OCI-LY7 (cell line): ENCODE measurements at regions not wholly inside any gene's neighbourhood (a gene's known extent, or its start where the extent isn't known, plus 50 kb on each side); places are given as distances from the start of the nearest gene placed in this dataset.

Experiments used
- BruUV-seq: library from RNA; stranded (reverse); fragments of 400-500 nt; replicated peaks from 2 replicates; lab custom pipeline; 2021; lab: Mats Ljungman, UMichigan
- CTCF ChIA-PET: fragments of 300-600 bp; sonication (Branson Sonifier 250); formaldehyde crosslinking; loops from one replicate; lab custom pipeline; 2022; ENCODE audit warnings: antibody characterized with exemption; ENCODE audit not compliant: unreplicated experiment; lab: Charles Lee
- POLR2A ChIA-PET: fragments of 300-600 bp; sonication (Branson Sonifier 250); formaldehyde crosslinking; loops from one replicate; lab custom pipeline; 2022; ENCODE audit warnings: antibody characterized with exemption; lab: Charles Lee
- DNase-seq: peaks from one replicate; pipeline ENCODE4 v3.0.0-alpha.2; 2015; ENCODE audit warnings: low spot score
- H2AFZ ChIP-seq: fragments of 200-600 bp; sonication (generic), shearing (Covaris generic); 2 replicates; pipeline ENCODE4 v1.6.1; 2014; ENCODE audit warnings: mild to moderate bottlenecking, antibody characterized with exemption, low read length, moderate library complexity
- H3K27ac ChIP-seq: fragments of 200-600 bp; sonication (generic); 2 replicates; pipeline ENCODE4 v1.5.1; 2014; ENCODE audit warnings: mixed run types, low read depth, mild to moderate bottlenecking, moderate library complexity, low read length, inconsistent platforms; ENCODE audit not compliant: poor library complexity, severe bottlenecking
- H3K36me3 ChIP-seq: fragments of 200-600 bp; sonication (generic); 2 replicates; pipeline ENCODE4 v1.6.1; 2014; ENCODE audit warnings: mild to moderate bottlenecking, antibody characterized with exemption, low read length, moderate library complexity, mixed read lengths; ENCODE audit not compliant: insufficient read depth
- H3K4me1 ChIP-seq: fragments of 200-600 bp; sonication (generic); 2 replicates; pipeline ENCODE4 v1.5.1; 2014; ENCODE audit warnings: mild to moderate bottlenecking, low read length; ENCODE audit not compliant: insufficient read depth, poor library complexity, severe bottlenecking
- H3K4me2 ChIP-seq: fragments of 200-600 bp; sonication (generic); 2 replicates; pipeline ENCODE4 v1.6.1; 2014; ENCODE audit warnings: mild to moderate bottlenecking, low read length
- H3K4me3 ChIP-seq: fragments of 200-600 bp; sonication (generic); 2 replicates; pipeline ENCODE4 v1.5.1; 2014; ENCODE audit warnings: mild to moderate bottlenecking, low read depth, low read length; ENCODE audit not compliant: poor library complexity, severe bottlenecking
- H3K79me2 ChIP-seq: fragments of 200-600 bp; sonication (generic); 2 replicates; pipeline ENCODE4 v1.6.1; 2016; ENCODE audit warnings: low read depth, mild to moderate bottlenecking, low read length, moderate library complexity, mixed read lengths; ENCODE audit not compliant: insufficient read depth
- H3K9me2 ChIP-seq: fragments of 200-600 bp; sonication (generic); 2 replicates; pipeline ENCODE4 v1.6.1; 2016; ENCODE audit warnings: mild to moderate bottlenecking, low read length, mixed read lengths; ENCODE audit not compliant: insufficient read depth
- H3K9me3 ChIP-seq: fragments of 200-600 bp; sonication (generic); 2 replicates; pipeline ENCODE4 v1.6.1; 2014; ENCODE audit warnings: mild to moderate bottlenecking, mixed run types, low read length, mixed read lengths
- H4K20me1 ChIP-seq: fragments of 200-600 bp; sonication (generic); 2 replicates; pipeline ENCODE4 v1.6.1; 2014; ENCODE audit warnings: mild to moderate bottlenecking, antibody characterized with exemption, low read length, moderate library complexity, mixed read lengths; ENCODE audit not compliant: insufficient read depth
- CTCF ChIP-seq: fragments of 200-600 bp; sonication (generic); conservative IDR thresholded peaks from 2 replicates; pipeline ENCODE4 v1.5.1; 2014; ENCODE audit warnings: mild to moderate bottlenecking, antibody characterized with exemption, low read length, moderate library complexity, mixed read lengths
- EZH2phosphoT487 ChIP-seq: fragments of 200-600 bp; sonication (generic); IDR thresholded peaks from 2 replicates; pipeline ENCODE4 v1.6.1; 2018; ENCODE audit warnings: low read depth, borderline replicate concordance, mild to moderate bottlenecking, mixed run types, antibody characterized with exemption, low read length, moderate library complexity, mixed read lengths
- intact Hi-C: fragments of 100-400 bp; cut with micrococcal nuclease; formaldehyde crosslinking; loops from one replicate; pipeline ENCODE4 v1.10.0; 2022; ENCODE audit not compliant: unreplicated experiment

DNA sequence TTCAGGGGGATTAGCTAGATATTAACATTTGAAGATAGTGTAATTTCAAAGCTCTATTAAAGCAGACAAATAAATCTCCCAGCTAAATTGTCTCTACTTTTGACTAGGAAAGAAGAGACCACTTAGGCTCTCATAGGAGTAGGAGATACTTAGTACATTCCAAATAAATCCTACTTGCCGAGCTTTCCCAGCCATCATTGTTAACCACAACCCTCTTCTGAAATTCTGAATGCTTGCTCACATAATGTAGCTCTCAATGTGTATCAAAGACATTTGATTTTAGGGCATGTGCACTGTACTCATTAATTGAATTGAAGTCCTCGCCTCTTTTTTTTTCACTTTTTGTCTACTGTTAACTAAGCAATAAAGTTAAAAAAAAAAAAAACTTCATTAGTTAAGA lies 598.2 kb upstream of the ADAMTS9 start:
- CTCF ChIA-PET, result no interaction called here
- POLR2A ChIA-PET, result interaction anchor here (0.7 to 1.1 kb wide), 2 partner anchors 10 to 13 kb away, joined by 3 to 4 read pairs; no protein-coding TSS in a partner anchor
- TF ChIP-seq CTCF, result no peak
- TF ChIP-seq EZH2phosphoT487, result no peak
- Histone ChIP-seq H4K20me1 (no peaks in the 10 kb centered on the region), H3K27ac (no peak overlapping the region), H3K9me3 (no peaks in the 10 kb centered on the region), H2AFZ (no peak overlapping the region), H3K4me2 (no peak overlapping the region), H3K4me1 (no peaks in the 10 kb centered on the region), H3K36me3 (no peaks in the 10 kb centered on the region), H3K4me3 (no peak overlapping the region), H3K79me2 (no peaks in the 10 kb centered on the region), H3K9me2 (no peaks in the 10 kb centered on the region)
- intact Hi-C loops, result no loop called here
- no peak for DNase-seq
- BruUV-seq, result no TSS peak

GRCh38 chr3:65284961-65285360 lies 597.2 kb upstream of the ADAMTS9 start:
- DNase-seq, result no peak
- Histone ChIP-seq H3K79me2 (no peaks in the 10 kb centered on the region), H3K9me3 (no peaks in the 10 kb centered on the region), H3K36me3 (no peaks in the 10 kb centered on the region), H2AFZ (no peak overlapping the region), H3K27ac (no peak overlapping the region), H3K4me1 (no peaks in the 10 kb centered on the region), H3K4me3 (no peak overlapping the region), H4K20me1 (no peaks in the 10 kb centered on the region), H3K9me2 (no peaks in the 10 kb centered on the region), H3K4me2 (no peak overlapping the region)
- BruUV-seq, result no TSS peak
- ChIA-PET POLR2A (no interaction called here), CTCF (no interaction called here)
- intact Hi-C loops, result no loop called here
- TF ChIP-seq CTCF, result no peak
- no peak for TF ChIP-seq EZH2phosphoT487

DNA sequence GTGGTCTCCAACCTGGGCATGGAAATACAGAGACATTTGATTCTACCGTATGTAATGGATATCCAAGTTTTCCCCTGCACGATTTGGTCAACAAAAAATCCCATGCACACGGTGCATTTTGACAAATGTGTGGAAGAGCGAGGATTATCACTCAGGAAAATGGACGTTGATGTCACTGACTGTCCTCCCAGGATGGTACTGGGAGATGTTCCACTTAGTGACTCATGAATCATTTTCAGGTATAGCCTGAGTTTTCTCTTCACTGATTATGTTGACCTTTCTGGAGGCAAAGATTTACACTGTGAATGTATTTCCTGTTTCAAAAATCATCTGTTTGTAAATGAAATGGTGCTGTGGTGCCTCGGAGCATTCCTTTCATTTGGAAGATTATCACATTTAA lies 596.7 kb upstream of the ADAMTS9 start:
- no peaks in the 10 kb centered on the region for H3K9me3 ChIP-seq
- no peaks in the 10 kb centered on the region for H3K36me3 ChIP-seq
- no TSS peak for BruUV-seq
- H4K20me1 ChIP-seq, result no peaks in the 10 kb centered on the region
- no peak overlapping the region for H2AFZ ChIP-seq
- intact Hi-C loops, result no loop called here
- no peaks in the 10 kb centered on the region for H3K9me2 ChIP-seq
- no peak overlapping the region for H3K27ac ChIP-seq
- H3K4me3 ChIP-seq, result no peak overlapping the region
- POLR2A ChIA-PET, result no interaction called here
- no peaks in the 10 kb centered on the region for H3K4me1 ChIP-seq
- TF ChIP-seq CTCF (no peak), EZH2phosphoT487 (no peak)
- H3K79me2 ChIP-seq, result no peaks in the 10 kb centered on the region
- no peak overlapping the region for H3K4me2 ChIP-seq
- CTCF ChIA-PET, result no interaction called here
- DNase-seq, result no peak
